H54 (cell line): ENCODE measurements at regions not wholly inside any gene's neighbourhood (a gene's known extent, or its start where the extent isn't known, plus 50 kb on each side); places are given as distances from the start of the nearest gene placed in this dataset.
"Not testable (repeated sequence)": the region's sequence is repeated elsewhere in the genome, so short reads cannot be mapped to it uniquely, and the experiment has no call there.

ENCODE experiments used
- DNase-seq: peaks from one replicate; pipeline ENCODE4 v3.0.0; 2011; ENCODE audit warnings: low spot score, mixed read lengths; ENCODE audit not compliant: insufficient read length
- FAIRE-seq: peaks from 3 replicates; lab custom pipeline; 2011; peaks lifted over from hg19 to GRCh38; lab: Jason Lieb, UNC
- POLR2A ChIP-seq: IDR thresholded peaks from 2 replicates; pipeline ENCODE4 v1.6.1; 2011; ENCODE audit warnings: low read depth, mild to moderate bottlenecking, low read length

DNA sequence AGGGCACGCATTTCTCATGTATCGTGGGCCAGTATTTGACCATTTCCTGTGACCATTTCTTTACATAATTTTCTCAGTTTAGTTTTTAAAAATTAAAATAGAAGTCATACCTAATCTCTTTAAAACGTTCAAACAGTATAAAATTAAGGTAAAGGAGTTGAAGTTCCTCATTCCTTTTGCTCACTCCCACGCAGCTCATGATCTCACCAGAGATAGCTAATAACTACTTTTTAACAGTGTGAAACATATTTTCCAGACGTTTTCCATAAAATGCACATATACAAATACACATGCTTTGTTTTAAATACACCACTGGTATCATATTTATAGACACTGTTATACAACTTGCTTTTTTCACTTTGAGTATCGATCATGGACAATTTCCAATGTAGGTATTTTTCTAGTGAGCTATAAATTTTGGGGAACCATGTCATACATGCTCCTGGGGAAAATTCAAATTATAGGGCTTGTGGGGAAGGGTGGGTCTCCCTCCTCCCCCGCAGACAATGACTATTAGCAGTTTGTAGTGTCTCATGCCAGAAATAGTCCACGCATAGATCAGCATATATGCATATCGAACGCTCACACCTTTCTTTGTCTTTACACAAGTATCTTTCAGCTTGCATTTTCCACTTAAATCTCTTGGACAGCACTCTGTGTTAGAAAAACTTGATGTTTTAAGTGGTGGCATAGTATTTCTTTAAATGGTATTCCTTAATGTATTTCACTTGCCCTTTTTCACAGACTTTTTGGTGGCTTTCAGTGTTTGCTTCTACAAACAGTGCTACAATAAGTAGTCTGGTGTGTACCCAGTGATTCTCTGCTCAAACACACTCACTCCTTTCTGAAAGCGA lies 145.5 kb upstream of the ZNF217 start:
- TF ChIP-seq POLR2A = no peak; the same call in 1 of the 2 replicates
- FAIRE-seq = no peak
- no peak for DNase-seq

- FAIRE-seq (no peak), DNase-seq (peak; percentile 33)
- TF ChIP-seq POLR2A = peak; percentile 43
Observed at GRCh38 chr20:53738039-53738944, 144.7 kb upstream of the ZNF217 start.

- DNase-seq (no peak), FAIRE-seq (no peak)
- TF ChIP-seq POLR2A = no peak
Observed at GRCh38 chr20:53737396-53738038, 143.9 kb upstream of the ZNF217 start.

DNA sequence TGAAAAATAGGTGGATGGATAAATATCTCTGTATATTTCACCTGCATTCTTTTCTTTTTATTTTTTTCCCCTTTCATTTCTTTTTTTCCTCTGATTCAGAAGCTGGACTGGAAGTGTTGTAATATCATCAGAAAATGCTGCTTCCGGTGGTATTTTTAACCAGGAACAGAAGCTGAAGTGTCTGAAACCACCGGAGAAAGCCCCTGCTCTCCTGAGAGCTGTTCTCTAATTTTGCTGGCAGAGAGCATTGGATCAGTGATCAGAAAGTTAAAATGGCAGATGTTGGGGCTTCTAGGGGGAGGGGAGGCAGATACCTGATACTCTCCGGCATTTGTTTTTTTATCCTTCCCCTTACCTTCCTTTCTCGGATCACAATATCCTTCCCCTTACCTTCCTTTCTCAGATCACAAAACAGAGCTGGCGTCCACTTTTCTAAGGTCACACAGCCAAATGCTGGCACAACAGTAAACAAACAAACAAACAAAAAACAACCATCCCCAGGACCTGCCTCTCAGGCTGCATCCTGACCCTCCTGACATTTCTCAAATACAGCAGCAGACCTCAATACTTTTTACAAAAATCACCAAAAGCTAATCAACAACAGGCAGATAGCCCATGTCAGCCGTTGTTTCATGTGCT lies 143.2 kb upstream of the ZNF217 start:
- no peak for FAIRE-seq
- DNase-seq = no peak
- TF ChIP-seq POLR2A = no peak

GRCh38 chr20:53736122-53736756 lies 142.6 kb upstream of the ZNF217 start:
- FAIRE-seq (no peak), DNase-seq (no peak)
- TF ChIP-seq POLR2A = no peak

GRCh38 chr20:53735536-53736050 lies 142.0 kb upstream of the ZNF217 start:
- FAIRE-seq (peak; percentile 27), DNase-seq (peak; percentile 67)
- no peak for TF ChIP-seq POLR2A

GRCh38 chr20:53734006-53734688 lies 140.5 kb upstream of the ZNF217 start:
- no peak for TF ChIP-seq POLR2A
- DNase-seq (no peak), FAIRE-seq (no peak)

GRCh38 chr20:53731595-53731994 lies 138.0 kb upstream of the ZNF217 start:
- DNase-seq = no peak
- FAIRE-seq = no peak
- TF ChIP-seq POLR2A = no peak

DNA sequence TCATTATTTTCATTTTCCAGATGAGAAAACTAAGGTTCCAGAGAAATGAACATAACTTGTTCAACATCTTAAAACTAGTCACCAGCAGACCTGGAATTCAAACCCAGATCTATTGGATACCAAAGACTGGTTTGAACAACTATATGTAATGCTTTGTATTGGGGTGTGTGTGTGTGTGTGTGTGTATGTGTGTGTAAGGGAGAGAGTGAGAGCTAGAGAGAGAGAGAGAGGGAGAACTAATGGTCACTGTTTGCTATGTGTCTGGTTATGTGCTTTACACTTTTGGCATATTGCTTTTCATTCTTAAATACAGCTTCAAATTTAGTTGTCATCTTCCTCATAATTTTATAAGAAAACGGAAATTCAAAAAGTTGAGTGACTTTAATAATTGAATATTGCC lies 134.7 kb upstream of the ZNF217 start:
- no peak for FAIRE-seq
- TF ChIP-seq POLR2A = no peak
- no peak for DNase-seq

DNA sequence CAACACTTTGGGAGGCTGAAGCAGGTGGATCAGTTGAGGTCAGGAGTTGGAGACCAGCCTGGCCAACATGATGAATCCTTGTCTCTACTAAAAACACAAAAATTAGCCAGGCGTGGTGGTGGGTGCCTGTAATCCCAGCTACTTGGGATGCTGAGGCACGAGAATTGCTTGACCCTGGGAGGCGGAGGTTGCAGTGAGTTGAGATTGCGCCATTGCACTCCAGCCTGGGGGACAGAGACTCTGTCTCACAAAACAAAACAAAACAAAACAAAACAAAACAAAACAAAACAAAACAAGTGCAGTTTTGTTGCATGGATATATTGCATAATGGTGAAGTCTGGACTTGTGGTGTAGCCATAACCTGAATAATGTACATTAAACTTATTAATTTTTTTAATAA lies 133.6 kb upstream of the ZNF217 start:
- not testable (repeated sequence) for FAIRE-seq, DNase-seq

GRCh38 chr20:53725575-53725970 lies 131.9 kb upstream of the ZNF217 start:
- no peak for TF ChIP-seq POLR2A
- no peak for DNase-seq
- FAIRE-seq = no peak

DNA sequence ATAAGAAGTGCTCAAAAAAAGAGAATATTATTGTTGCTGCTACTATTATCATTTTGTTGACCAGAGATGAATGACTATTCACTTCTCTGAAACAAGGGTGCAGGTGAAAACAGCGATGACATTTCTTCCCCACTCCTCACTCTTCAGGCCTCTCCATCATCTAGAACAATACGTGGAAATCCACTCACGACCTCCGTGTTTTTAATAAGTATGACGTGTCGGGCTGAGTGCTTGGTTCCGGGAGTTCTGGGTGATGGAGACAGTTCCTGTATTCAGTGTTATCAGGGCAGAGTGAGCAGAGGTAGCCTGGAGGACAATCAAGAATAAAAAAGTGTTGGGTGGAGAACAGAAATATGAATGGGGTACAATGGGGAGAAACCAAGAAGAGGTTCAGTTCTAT lies 130.0 kb upstream of the ZNF217 start:
- no peak for TF ChIP-seq POLR2A
- no peak for FAIRE-seq
- no peak for DNase-seq
